DND-41 (cell line): ENCODE measurements at regions not wholly inside any gene's neighbourhood (a gene's known extent, or its start where the extent isn't known, plus 50 kb on each side); places are given as distances from the start of the nearest gene placed in this dataset.

Source experiments
- EZH2 ChIP-seq: IDR thresholded peaks from 3 replicates; pipeline ENCODE4 v1.6.1; 2012; ENCODE audit warnings: borderline replicate concordance, low read depth, mild to moderate bottlenecking, moderate library complexity, low read length, inconsistent platforms; ENCODE audit not compliant: severe bottlenecking
- TF ChIP-seq, protein P1 (sequence below): IDR thresholded peaks from 2 replicates; pipeline ENCODE4 v1.5.1; 2012; ENCODE audit warnings: borderline replicate concordance, low read length, moderate library complexity, mild to moderate bottlenecking; ENCODE audit not compliant: poor library complexity, severe bottlenecking; ENCODE audit errors: extremely low read depth

DNA sequence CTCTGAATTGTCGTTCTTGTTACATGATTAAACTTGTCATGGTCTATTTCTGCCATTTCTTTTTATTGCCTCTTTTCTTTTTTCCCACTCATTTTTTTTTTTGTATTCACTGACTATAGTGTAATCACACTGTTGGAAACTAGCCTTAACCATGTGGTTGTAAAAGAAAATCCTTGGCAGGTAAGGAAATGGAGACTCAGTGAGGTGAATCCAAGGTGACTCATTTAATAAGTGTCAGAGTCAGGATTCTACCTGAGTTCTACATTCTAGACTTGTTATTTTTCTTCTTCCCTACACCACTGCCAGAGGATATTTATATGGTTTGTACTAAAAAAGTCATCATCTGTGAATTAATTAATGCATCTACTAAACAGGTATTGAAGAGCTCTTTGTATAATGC, 152.2 kb downstream of the CBLL2 start:
- TF ChIP-seq, protein P1, sequence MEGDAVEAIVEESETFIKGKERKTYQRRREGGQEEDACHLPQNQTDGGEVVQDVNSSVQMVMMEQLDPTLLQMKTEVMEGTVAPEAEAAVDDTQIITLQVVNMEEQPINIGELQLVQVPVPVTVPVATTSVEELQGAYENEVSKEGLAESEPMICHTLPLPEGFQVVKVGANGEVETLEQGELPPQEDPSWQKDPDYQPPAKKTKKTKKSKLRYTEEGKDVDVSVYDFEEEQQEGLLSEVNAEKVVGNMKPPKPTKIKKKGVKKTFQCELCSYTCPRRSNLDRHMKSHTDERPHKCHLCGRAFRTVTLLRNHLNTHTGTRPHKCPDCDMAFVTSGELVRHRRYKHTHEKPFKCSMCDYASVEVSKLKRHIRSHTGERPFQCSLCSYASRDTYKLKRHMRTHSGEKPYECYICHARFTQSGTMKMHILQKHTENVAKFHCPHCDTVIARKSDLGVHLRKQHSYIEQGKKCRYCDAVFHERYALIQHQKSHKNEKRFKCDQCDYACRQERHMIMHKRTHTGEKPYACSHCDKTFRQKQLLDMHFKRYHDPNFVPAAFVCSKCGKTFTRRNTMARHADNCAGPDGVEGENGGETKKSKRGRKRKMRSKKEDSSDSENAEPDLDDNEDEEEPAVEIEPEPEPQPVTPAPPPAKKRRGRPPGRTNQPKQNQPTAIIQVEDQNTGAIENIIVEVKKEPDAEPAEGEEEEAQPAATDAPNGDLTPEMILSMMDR = no peak
- no peak for TF ChIP-seq EZH2
